GM10266 (cell line): ENCODE measurements at regions not wholly inside any gene's neighbourhood (a gene's known extent, or its start where the extent isn't known, plus 50 kb on each side); places are given as distances from the start of the nearest gene placed in this dataset.

Source experiments
- DNase-seq: peaks from one replicate; pipeline ENCODE4 v3.0.0; 2012; ENCODE audit errors: extremely low spot score
- CTCF ChIP-seq: IDR thresholded peaks from 2 replicates; pipeline ENCODE4 v1.5.1; 2012; ENCODE audit warnings: mild to moderate bottlenecking, low read depth; ENCODE audit not compliant: control insufficient read depth, insufficient read depth; ENCODE audit errors: missing control alignments

- TF ChIP-seq CTCF = no peak
- no peak for DNase-seq
Measured at GRCh38 chr21:16640297-16641027, 872.4 kb upstream of the CXADR start.

- no peak for TF ChIP-seq CTCF
Measured at GRCh38 chr21:16642353-16642752, 870.5 kb upstream of the CXADR start.

GRCh38 chr21:16644685-16645084 lies 868.2 kb upstream of the CXADR start:
- TF ChIP-seq CTCF = no peak
- DNase-seq = no peak

More at GRCh38 chr21:16642353-16642752, 870.5 kb upstream of the CXADR start:
- no peak for DNase-seq

GRCh38 chr21:16650714-16651366 lies 862.0 kb upstream of the CXADR start:
- TF ChIP-seq CTCF = no peak

GRCh38 chr21:16651956-16652355 lies 860.9 kb upstream of the CXADR start:
- TF ChIP-seq CTCF = no peak
- DNase-seq = no peak

More at GRCh38 chr21:16650714-16651366, 862.0 kb upstream of the CXADR start:
- DNase-seq = no peak

GRCh38 chr21:16663436-16663835 lies 849.4 kb upstream of the CXADR start:
- no peak for TF ChIP-seq CTCF
- DNase-seq = no peak

GRCh38 chr21:16667395-16667794 lies 845.4 kb upstream of the CXADR start:
- DNase-seq = no peak
- no peak for TF ChIP-seq CTCF
